H1 (cell line): ENCODE measurements at regions not wholly inside any gene's neighbourhood (a gene's known extent, or its start where the extent isn't known, plus 50 kb on each side); places are given as distances from the start of the nearest gene placed in this dataset.

Experiments
- JUN ChIP-seq: IDR thresholded peaks from 2 replicates; pipeline ENCODE4 v1.6.1; 2011; ENCODE audit warnings: low read depth, mild to moderate bottlenecking, improper control_type of control experiment, low read length
- KDM5A ChIP-seq: fragments of 200-600 bp; IDR thresholded peaks from 2 replicates; pipeline ENCODE4 v1.7.1; 2012; ENCODE audit warnings: mild to moderate bottlenecking, low read length, inconsistent platforms, mixed read lengths
- MAFK ChIP-seq: IDR thresholded peaks from 2 replicates; pipeline ENCODE4 v1.6.1; 2012; ENCODE audit warnings: low read depth, mild to moderate bottlenecking, improper control_type of control experiment, low read length
- NANOG ChIP-seq: IDR thresholded peaks from 2 replicates; pipeline ENCODE4 v1.6.1; 2011; ENCODE audit warnings: low read length, low read depth, mild to moderate bottlenecking, inconsistent platforms; ENCODE audit not compliant: insufficient read depth, poor library complexity, severe bottlenecking

- TF ChIP-seq NANOG: no peak
- TF ChIP-seq JUN: no peak
- TF ChIP-seq MAFK: no peak
- no peak for TF ChIP-seq KDM5A
Observed at GRCh38 chr6:3659748-3660147, 91.8 kb downstream of the PXDC1 start (continued).
